ENCODE measurements at regions not wholly inside any gene's neighbourhood (a gene's known extent, or its start where the extent isn't known, plus 50 kb on each side); places are given as distances from the start of the nearest gene placed in this dataset.

DNA sequence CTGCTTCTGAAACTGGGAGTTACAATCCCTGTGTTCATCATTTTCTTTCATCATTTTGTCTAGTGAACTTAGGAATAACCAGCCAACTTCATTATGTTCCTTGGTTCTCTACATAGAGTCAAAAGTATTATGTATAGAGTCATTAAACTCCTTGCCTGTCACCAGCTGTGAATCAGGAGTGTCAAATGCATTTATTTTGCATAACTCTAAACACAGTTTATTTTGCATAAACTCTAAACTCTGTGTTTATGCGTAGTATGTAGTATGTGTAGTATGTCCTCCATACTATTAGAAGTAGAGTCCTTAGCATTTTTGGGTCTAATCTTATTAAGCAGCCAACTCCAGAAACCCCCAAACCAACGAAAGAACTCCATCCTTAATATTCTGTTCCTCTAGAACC lies 164.4 kb downstream of the EVA1A start:
- TF ChIP-seq, protein P1, sequence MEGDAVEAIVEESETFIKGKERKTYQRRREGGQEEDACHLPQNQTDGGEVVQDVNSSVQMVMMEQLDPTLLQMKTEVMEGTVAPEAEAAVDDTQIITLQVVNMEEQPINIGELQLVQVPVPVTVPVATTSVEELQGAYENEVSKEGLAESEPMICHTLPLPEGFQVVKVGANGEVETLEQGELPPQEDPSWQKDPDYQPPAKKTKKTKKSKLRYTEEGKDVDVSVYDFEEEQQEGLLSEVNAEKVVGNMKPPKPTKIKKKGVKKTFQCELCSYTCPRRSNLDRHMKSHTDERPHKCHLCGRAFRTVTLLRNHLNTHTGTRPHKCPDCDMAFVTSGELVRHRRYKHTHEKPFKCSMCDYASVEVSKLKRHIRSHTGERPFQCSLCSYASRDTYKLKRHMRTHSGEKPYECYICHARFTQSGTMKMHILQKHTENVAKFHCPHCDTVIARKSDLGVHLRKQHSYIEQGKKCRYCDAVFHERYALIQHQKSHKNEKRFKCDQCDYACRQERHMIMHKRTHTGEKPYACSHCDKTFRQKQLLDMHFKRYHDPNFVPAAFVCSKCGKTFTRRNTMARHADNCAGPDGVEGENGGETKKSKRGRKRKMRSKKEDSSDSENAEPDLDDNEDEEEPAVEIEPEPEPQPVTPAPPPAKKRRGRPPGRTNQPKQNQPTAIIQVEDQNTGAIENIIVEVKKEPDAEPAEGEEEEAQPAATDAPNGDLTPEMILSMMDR (IDR thresholded peaks at IDR 0.05; ENCODE audit: low read length) = no peak
- TF ChIP-seq EZH2 (optimal IDR thresholded peaks at IDR 0.05; ENCODE audit: low read depth, low read length) = no peak
